ELR (cell line): ENCODE measurements at regions not wholly inside any gene's neighbourhood (a gene's known extent, or its start where the extent isn't known, plus 50 kb on each side); places are given as distances from the start of the nearest gene placed in this dataset.

ENCODE experiments used
- DNase-seq: peaks from one replicate; pipeline ENCODE4 v3.0.0-alpha.2; 2015; ENCODE audit warnings: low read depth

- no peak for DNase-seq
These were observed 277.0 kb downstream of the CDH2 start for GRCh38 chr18:27899893-27900292.

- DNase-seq = no peak
These were observed 282.2 kb downstream of the CDH2 start for GRCh38 chr18:27894746-27895145.

- peak; percentile 58 for DNase-seq
These were observed 289.0 kb downstream of the CDH2 start for GRCh38 chr18:27887711-27888495.

DNA sequence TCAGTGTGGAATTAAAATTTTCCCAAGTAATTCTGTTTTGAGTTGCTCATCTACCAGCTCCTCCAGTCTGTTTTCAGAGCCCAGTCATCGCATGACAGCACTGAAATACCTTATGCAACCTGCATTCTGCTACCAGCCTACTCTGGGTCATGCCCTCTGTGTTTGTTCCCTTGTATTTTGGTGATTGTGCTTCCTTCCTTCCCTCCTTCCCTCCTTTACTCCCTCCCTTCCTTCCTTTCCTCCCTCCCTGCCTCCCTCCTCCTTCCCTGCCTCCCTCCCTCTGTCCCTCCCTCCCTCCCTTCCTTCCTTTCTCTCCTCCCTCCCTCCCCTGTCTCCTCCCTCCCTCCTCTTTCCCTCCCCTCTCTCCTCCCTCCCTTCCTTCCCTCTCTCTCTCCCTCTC is 289.6 kb downstream of the CDH2 start:
- DNase-seq = peak; percentile 52

DNA sequence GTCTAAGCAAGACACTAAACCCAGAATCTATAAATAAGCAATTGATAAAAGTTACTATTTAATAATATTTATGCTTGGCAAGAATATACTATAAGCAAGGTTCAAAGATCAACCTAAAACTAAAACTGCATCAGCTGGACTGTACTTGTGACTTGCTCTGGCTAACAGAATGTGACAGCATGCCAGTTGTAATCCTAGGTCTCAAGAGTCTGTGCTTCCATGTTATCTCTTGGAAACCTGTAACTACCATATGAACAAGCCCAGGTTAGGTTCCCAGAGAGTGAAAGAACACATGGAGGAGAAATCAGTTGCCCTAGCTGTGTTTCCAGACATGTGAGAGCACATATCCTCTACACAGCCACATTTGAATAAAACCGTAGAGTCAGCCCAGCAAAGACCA is 297.4 kb downstream of the CDH2 start:
- no peak for DNase-seq

DNA sequence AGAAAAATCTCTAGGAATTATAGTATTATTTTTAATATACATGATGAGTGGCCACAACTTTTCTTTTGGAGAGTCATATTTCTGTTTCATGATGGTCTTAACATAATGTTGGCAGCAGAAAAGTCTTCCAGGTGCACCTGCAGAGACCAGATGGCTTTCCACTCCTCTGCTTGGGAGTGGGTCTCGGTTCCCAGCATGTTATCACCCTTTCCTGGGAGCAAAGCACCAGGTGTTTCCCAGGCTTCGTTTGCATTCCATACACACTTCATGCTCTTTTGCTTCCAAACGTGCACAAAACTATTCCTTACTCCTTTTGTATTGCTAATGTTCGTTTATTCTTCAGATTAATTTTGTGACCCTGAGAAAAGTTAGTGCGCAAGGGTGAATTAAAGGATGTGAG is 305.2 kb downstream of the CDH2 start:
- DNase-seq = no peak

GRCh38 chr18:27869735-27870134 is 307.2 kb downstream of the CDH2 start:
- DNase-seq = no peak

DNA sequence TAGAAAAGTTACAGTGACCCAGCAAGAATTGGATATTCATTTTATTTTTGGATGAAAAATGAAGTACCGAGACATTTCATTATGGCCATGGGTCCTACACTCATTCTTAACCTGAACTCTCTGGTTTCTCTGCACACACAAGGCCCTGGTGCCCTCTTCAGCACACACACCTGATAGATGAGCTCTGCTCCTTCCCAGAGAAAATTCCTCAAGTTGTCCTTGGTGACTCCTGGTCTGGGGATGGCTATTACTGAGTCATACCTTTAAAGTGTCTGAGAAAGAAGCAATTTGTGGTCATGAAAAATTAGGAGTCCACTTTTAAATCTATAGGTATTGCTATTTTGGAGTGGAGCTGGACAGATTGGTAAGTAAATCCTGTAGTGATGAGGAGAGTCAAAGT is 311.5 kb downstream of the CDH2 start:
- DNase-seq = peak; percentile 17

- DNase-seq = no peak
These were observed 313.0 kb downstream of the CDH2 start for GRCh38 chr18:27863780-27864430.

GRCh38 chr18:27862041-27862682 is 314.8 kb downstream of the CDH2 start:
- DNase-seq = no peak

- no peak for DNase-seq
These were observed 315.4 kb downstream of the CDH2 start for GRCh38 chr18:27861539-27861938.

- peak; percentile 26 for DNase-seq
These were observed 316.2 kb downstream of the CDH2 start for GRCh38 chr18:27860701-27861107.

DNA sequence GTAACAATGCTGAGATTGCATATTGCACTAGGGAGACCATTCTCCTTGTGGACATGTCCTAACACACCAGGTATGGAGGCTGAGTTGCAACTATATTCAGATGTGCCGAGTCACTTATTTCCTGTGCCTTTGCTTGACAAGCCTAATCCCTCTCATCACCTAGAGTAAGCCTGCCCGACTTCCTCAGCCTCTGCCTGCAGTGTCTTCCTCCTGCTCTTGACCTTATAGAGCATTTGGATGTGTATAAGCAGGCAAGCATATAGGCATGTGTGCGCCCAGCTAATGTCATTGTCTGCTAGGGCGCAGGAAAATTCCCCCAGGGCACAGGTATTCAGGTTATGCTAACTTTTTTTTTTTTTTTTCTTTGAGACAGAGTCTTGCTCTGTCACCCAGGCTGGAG is 316.9 kb downstream of the CDH2 start:
- peak; percentile 20 for DNase-seq

- DNase-seq = no peak
These were observed 320.1 kb downstream of the CDH2 start for GRCh38 chr18:27856820-27857219.

DNA sequence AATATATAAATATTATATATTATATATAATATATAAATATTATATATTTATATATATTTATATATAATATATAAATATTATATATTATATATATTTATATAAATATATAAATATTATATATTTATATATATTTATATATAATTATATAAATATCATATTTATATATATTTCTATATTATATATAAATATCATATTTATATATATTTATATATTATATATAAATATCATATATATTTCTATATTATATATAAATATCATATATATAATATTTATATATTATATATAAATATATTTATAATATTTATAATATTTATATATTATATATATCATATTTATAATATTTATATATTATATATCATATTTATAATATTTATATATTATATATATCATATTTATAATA is 321.4 kb downstream of the CDH2 start:
- DNase-seq = no peak

DNA sequence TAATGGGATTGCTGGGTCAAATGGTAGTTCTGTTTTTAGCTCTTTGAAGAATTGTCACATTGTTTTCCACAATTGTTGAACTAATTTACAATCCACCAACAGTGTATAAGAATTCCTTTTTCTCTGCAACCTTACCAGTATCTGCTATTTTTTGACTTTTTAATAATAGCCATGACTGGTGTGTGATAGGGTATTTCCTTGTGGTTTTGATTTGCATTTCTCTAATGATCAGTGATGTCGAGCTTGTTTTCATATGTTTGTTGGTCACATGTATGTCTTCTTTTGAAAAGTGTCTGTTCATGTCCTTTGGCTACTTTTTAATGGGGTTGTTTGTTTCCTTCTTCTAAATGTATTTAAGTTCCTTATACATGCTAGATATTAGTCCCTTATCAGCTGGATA is 322.3 kb downstream of the CDH2 start:
- DNase-seq = no peak

DNA sequence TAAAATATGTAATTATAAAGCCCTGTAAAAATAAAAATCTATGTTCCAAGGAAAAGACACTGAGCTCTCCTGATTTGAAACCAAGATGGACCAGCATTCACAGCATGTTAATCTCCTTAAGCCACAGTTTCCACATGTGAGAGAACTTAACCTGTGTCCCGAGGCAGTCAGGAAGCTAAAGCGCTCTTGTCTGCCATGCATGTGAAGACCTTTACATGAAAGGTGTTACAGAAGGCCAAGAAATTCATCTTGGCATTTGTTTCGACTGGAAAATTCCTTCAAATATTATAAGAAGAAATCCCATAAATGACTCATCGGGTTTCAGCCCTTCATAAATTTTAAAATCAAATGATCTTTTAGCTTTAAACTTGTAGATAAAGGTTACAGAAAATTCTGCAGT is 328.6 kb downstream of the CDH2 start:
- DNase-seq = no peak

GRCh38 chr18:27847412-27847811 is 329.5 kb downstream of the CDH2 start:
- DNase-seq = no peak

- DNase-seq = peak; percentile 20
These were observed 331.0 kb downstream of the CDH2 start for GRCh38 chr18:27845897-27846296.

DNA sequence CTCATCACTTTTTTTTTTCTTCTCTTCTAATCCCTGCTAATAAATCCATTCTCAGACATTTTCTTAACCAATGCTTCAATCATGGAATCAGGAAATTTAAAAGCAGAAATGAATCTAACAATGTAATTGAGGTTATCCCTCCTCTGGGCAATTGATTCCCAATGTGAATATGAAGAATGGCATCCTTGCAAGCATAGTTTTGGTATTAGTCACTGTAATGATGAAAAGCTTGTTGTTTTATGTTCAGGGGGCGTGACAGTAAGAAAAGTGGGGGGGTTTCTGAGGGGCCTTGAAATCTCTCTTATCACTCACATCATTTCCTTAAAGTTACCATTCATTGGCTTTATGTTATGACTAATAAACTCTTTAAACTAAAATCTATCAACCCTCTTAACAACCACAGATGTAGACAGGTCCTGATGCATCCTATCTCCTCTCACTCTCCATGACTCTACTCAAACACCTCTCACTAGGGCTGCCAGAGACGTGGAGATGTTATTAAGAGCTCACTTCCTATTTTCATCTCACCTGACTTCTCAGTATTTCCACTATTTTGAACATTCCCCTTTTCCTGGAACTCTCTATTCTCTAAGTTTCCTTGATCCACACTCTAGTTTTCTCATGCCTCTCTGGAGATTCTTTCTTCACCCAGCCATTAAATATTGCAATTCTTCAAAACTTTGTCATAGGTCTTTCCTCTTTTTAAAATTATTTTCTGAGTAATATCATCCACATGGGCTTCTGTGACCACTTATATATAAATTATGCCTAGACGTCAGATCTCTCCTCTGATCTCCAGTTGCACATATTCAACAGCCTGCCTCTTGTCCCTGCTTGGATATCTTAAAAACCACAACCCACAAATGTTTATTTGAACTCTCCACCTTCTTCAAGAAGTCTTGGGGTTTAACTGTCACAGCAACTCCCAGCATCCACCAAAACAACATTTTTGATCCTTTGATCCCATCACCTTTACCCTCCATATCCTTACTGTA is 332.9 kb downstream of the CDH2 start:
- DNase-seq = peak; percentile 95

GRCh38 chr18:27839141-27839540 is 337.8 kb downstream of the CDH2 start:
- peak; percentile 96 for DNase-seq

- peak; percentile 55 for DNase-seq
These were observed 338.7 kb downstream of the CDH2 start for GRCh38 chr18:27838225-27838624.
